ENCODE measurements at regions not wholly inside any gene's neighbourhood (a gene's known extent, or its start where the extent isn't known, plus 50 kb on each side); places are given as distances from the start of the nearest gene placed in this dataset.

DNA sequence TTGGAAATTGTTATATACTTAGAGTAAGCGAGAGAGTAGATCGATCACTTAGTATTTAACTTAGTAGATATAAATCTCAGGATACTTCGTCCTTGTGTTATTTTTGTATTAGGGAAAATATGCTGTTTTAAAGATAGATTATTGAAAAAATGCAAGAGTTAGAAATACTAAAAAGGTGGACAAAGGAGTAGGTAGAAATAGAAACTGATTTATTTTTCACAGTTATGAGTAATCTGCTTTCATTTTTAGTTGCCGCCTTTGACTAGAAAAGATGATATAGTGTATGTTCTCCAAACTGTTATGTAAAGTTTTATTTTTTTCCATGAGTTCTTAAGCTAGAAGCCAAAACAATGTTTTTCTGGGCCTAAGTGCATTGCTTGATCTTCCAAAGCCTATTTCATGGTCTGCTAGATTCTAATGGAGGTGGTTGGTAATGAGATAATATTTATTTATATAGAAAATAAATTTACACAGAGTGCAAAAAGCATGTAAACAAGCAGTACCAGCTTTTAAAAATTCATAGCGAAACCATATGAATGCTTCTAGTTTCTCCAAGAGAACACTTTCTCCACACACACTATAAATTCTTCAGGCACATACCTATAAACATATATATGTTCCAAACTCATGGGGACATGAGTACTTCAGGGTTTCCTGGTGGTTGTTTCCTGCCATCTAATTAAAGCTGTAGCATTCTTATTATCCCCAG is 61.1 kb downstream of the DIPK2A start:
- DNase-seq (ENCODE audit: insufficient read length, low spot score, missing footprints), result no peak
- peak overlapping the region; percentile 44 for H3K4me3 ChIP-seq (ENCODE audit: insufficient read depth, low read length)
- peak overlapping the region; percentile 70 for H2AFZ ChIP-seq (ENCODE audit: low read length)

DNA sequence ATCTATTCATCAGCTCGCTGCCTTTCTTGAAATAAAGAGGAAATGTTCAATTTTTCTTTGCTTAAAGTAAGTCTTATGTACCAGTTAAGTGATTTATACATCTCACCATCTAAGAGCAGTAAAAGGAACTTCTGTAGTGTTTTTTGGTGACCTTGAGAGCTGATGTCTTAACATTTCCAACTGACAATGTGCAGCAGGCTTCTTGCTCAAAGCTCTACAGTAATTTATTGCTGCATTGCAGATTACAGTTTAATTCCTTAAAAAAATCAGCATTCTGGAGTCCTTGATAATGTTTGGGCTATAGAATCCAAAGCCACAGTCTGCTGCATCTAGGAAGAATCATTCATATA is 61.6 kb downstream of the DIPK2A start:
- Histone ChIP-seq H3K79me2 (ENCODE audit: insufficient read depth, low read length) (no peaks in the 10 kb centered on the region), H3K9me3 (ENCODE audit: low read depth, low read length) (no peaks in the 10 kb centered on the region), H3K27me3 (ENCODE audit: insufficient read depth, low read length) (no peaks in the 10 kb centered on the region), H2AFZ (ENCODE audit: low read length) (peak overlapping the region; percentile 26), H4K20me1 (ENCODE audit: insufficient read depth, low read length) (no peaks in the 10 kb centered on the region), H3K4me3 (ENCODE audit: insufficient read depth, low read length) (no peak overlapping the region), H3K36me3 (ENCODE audit: insufficient read depth, low read length) (no peaks in the 10 kb centered on the region), H3K27ac (ENCODE audit: low read depth, low read length) (no peak overlapping the region), H3K4me1 (ENCODE audit: insufficient read depth, low read length) (no peaks in the 10 kb centered on the region), H3K4me2 (ENCODE audit: insufficient read depth, low read length) (no peak overlapping the region)
- TF ChIP-seq, protein P1, sequence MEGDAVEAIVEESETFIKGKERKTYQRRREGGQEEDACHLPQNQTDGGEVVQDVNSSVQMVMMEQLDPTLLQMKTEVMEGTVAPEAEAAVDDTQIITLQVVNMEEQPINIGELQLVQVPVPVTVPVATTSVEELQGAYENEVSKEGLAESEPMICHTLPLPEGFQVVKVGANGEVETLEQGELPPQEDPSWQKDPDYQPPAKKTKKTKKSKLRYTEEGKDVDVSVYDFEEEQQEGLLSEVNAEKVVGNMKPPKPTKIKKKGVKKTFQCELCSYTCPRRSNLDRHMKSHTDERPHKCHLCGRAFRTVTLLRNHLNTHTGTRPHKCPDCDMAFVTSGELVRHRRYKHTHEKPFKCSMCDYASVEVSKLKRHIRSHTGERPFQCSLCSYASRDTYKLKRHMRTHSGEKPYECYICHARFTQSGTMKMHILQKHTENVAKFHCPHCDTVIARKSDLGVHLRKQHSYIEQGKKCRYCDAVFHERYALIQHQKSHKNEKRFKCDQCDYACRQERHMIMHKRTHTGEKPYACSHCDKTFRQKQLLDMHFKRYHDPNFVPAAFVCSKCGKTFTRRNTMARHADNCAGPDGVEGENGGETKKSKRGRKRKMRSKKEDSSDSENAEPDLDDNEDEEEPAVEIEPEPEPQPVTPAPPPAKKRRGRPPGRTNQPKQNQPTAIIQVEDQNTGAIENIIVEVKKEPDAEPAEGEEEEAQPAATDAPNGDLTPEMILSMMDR (IDR thresholded peaks at IDR 0.05; ENCODE audit: extremely low read depth, low read depth, low read length), result no peak
- DNase-seq (ENCODE audit: insufficient read length, low spot score, missing footprints), result no peak

More for the DNA sequence above, 61.1 kb downstream of the DIPK2A start:
- H3K9me3 ChIP-seq (ENCODE audit: low read depth, low read length), result no peaks in the 10 kb centered on the region
- H3K79me2 ChIP-seq (ENCODE audit: insufficient read depth, low read length), result no peaks in the 10 kb centered on the region
- no peaks in the 10 kb centered on the region for H3K36me3 ChIP-seq (ENCODE audit: insufficient read depth, low read length)
- H3K27ac ChIP-seq (ENCODE audit: low read depth, low read length), result no peak overlapping the region
- H3K27me3 ChIP-seq (ENCODE audit: insufficient read depth, low read length), result no peaks in the 10 kb centered on the region
- no peaks in the 10 kb centered on the region for H3K4me1 ChIP-seq (ENCODE audit: insufficient read depth, low read length)
- TF ChIP-seq, protein P1 (IDR thresholded peaks at IDR 0.05; ENCODE audit: extremely low read depth, low read depth, low read length), result no peak
- H3K4me2 ChIP-seq (ENCODE audit: insufficient read depth, low read length), result peak overlapping the region; percentile 68
- H4K20me1 ChIP-seq (ENCODE audit: insufficient read depth, low read length), result no peaks in the 10 kb centered on the region

DNA sequence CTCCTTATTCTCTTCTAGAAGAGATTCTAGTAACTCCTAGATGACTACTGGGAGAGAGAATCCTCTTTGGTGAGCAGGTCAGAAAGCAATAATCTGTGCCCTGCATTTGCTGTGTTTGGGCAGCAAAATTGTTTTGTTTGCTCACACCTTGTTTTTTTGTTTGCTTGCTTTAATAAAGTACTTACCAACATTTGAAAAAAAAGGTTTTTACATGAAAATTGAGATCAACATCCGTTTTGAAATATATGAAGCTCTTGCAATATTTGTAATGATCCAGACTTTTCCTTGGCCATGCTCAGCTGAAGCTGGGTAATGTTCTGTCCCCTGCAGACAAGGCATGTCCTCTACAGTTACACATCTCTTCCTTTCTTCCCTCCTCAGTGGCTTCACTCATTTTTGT is 62.2 kb downstream of the DIPK2A start:
- no peak overlapping the region for H3K4me3 ChIP-seq (ENCODE audit: insufficient read depth, low read length)
- DNase-seq (ENCODE audit: insufficient read length, low spot score, missing footprints), result no peak
- TF ChIP-seq, protein P1 (IDR thresholded peaks at IDR 0.05; ENCODE audit: extremely low read depth, low read depth, low read length), result no peak
- no peak overlapping the region for H3K27ac ChIP-seq (ENCODE audit: low read depth, low read length)
- no peaks in the 10 kb centered on the region for H4K20me1 ChIP-seq (ENCODE audit: insufficient read depth, low read length)
- peak overlapping the region; percentile 3 for H2AFZ ChIP-seq (ENCODE audit: low read length)
- H3K4me2 ChIP-seq (ENCODE audit: insufficient read depth, low read length), result no peak overlapping the region
- no peaks in the 10 kb centered on the region for H3K79me2 ChIP-seq (ENCODE audit: insufficient read depth, low read length)
- no peaks in the 10 kb centered on the region for H3K4me1 ChIP-seq (ENCODE audit: insufficient read depth, low read length)
- H3K27me3 ChIP-seq (ENCODE audit: insufficient read depth, low read length), result no peaks in the 10 kb centered on the region
- H3K9me3 ChIP-seq (ENCODE audit: low read depth, low read length), result no peaks in the 10 kb centered on the region
- no peaks in the 10 kb centered on the region for H3K36me3 ChIP-seq (ENCODE audit: insufficient read depth, low read length)

DNA sequence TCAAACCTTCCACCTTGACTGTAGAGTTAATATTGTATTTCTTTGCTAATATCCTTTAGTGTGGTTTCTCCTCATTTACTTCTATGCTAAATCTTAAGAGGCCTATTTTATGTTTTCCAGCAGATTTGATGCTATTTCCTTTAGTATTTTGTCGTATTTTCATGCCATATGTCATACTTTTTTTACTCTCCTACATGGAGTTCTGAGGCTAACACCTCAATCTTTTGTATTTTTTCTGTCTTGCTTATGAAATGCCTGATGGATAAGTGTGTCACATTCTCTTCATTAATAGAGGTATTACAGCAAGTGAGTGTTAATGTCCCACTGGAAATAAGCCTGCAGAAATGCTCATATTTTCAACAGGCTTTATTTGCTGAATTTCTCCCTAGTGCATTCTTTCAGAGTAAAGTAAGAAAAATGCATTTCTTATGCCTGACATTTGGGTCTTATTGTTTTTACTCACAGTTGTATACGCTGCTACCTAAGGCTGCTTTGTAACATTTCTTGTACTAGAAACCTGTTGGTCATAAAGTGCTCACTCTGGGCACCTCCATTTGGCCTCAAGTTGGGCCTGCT is 63.2 kb downstream of the DIPK2A start:
- no peaks in the 10 kb centered on the region for H3K36me3 ChIP-seq (ENCODE audit: insufficient read depth, low read length)
- no peaks in the 10 kb centered on the region for H3K79me2 ChIP-seq (ENCODE audit: insufficient read depth, low read length)
- no peaks in the 10 kb centered on the region for H3K9me3 ChIP-seq (ENCODE audit: low read depth, low read length)
- no peaks in the 10 kb centered on the region for H3K27me3 ChIP-seq (ENCODE audit: insufficient read depth, low read length)
- no peak overlapping the region for H3K4me2 ChIP-seq (ENCODE audit: insufficient read depth, low read length)
- no peaks in the 10 kb centered on the region for H4K20me1 ChIP-seq (ENCODE audit: insufficient read depth, low read length)
- H3K4me1 ChIP-seq (ENCODE audit: insufficient read depth, low read length), result no peaks in the 10 kb centered on the region
- H3K27ac ChIP-seq (ENCODE audit: low read depth, low read length), result no peak overlapping the region
- H2AFZ ChIP-seq (ENCODE audit: low read length), result no peak overlapping the region
- DNase-seq (ENCODE audit: insufficient read length, low spot score, missing footprints), result no peak
- no peak overlapping the region for H3K4me3 ChIP-seq (ENCODE audit: insufficient read depth, low read length)
- TF ChIP-seq, protein P1 (IDR thresholded peaks at IDR 0.05; ENCODE audit: extremely low read depth, low read depth, low read length), result no peak

Measured in osteoblast (primary cell).